ENCODE measurements at regions not wholly inside any gene's neighbourhood (a gene's known extent, or its start where the extent isn't known, plus 50 kb on each side); places are given as distances from the start of the nearest gene placed in this dataset.
"Not testable (repeated sequence)": the region's sequence is repeated elsewhere in the genome, so short reads cannot be mapped to it uniquely, and the experiment has no call there.

- in situ Hi-C loops (cut with HindIII; ENCODE audit: low sequenced_read_pairs) = no loop called here
- no peak for DNase-seq (ENCODE audit: low spot score)
Measured at GRCh38 chr9:82110881-82111280, 122.3 kb downstream of the SPATA31D1 start.

DNA sequence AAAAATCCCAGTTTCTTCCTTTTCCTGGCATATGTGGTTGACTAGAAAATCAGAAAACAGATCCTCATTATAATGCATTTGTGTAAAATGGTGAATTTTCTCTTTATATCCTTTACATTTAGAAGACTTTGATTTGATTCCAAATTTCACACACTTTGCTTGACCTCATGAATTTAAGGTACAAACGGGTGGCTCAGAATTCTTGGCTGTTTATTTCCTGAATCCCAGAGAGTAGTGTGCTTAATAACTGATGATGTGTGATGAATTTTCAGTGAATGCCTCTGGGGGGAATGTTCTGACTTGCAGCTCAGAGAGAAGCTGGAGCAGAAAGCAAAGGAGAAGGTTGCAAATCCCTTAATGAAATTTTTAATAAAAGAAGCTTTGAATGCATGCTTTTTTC is 126.8 kb downstream of the SPATA31D1 start:
- DNase-seq (ENCODE audit: low spot score) = no peak
- in situ Hi-C loops (cut with HindIII; ENCODE audit: low sequenced_read_pairs) = no loop called here

DNA sequence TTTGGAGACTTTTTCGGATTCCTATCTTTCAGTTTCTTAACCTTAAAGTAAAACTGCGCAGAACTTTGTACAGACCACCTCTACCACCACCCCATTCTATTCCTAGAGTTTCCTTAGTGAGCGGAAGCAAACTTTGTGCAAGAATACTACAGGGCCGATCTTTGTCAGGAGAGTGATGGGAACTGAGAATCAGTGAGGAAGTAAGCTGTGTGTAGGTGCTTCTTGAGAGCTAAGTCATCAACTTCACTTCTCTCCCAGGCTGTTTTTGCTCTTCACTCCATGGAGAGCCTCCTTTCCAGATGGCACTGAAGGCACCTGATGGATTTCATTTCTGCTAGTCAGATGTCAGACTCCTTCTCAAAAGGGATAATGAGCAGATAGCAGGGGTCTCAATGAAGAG is 127.3 kb downstream of the SPATA31D1 start:
- DNase-seq (ENCODE audit: low spot score) = no peak
- in situ Hi-C loops (cut with HindIII; ENCODE audit: low sequenced_read_pairs) = no loop called here

DNA sequence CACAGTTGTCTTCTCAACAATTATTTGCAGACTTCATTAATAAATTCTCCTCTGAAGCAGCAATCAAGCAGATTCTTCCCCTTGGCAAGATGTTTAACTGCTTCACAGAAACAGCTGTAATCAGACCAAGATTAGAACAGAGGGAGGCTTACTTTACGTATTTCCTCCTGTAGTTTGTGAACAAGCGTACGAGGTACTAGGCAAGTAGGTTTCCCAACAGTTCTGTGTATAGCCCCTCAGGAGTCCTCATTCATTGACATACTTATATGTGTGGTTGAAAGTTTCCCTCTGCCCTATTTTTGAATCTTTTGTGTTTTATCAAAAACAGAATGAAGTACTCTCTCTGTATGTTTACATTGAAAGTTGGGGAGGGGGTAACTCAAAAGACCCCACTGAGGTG is 128.0 kb downstream of the SPATA31D1 start:
- in situ Hi-C loops (cut with HindIII; ENCODE audit: low sequenced_read_pairs) = no loop called here
- DNase-seq (ENCODE audit: low spot score) = no peak

DNA sequence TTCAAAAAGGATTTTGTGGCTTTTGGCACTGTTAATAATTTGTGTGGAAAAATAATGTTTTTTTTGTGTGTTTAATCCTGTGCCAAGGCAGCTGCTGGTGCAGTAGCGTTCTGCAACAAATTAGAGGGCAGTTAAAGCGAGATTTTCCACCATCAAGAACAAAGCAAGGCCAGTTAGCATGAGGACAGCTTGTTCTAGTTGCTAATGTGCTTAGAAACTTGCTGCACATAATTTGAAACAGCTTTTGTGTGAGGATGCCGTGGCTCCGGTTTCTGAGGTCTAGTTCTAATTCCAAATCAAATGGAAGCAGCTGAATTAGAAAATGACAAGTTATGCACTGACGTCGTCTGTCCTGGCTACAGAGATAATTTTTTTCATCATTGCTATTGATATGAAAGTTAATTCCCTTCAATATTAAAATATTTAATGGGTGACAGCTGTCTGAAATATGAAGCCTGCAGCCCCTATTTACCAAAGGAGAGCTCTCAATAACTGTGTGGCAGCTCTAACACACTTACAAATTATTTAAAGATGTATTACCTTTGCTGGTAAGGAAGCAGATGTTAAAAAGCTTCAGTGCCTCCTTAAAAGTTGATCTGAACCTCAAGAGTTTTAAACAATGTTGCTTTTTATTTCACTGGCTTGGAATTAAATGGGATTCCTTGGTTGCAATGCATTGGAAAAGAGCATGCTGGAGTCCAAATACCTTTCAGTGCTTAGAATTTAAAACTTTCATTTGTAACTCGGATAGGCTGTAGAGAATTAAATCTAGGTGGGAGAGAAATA is 128.6 kb downstream of the SPATA31D1 start:
- peak; percentile 27 for DNase-seq (ENCODE audit: low spot score)

DNA sequence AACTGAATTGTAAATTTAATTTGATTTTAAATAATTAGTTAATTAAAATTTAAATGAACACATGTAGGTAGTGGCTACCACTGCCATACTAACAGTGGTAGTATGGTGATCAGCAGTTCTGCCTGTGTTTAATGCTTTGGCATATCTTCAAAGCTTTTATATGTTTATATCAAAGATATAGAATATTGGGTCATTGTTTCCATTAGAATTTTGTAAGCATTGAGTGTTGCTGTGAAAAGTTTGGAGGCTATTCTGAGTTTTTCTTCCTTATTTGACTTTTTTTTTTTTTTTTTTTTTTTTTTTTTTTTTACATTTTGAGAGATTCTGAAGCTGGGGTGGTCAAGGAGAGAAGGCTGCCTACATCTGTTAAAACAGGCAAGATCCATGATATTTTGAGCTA is 134.2 kb downstream of the SPATA31D1 start:
- DNase-seq (ENCODE audit: low spot score) = no peak
- in situ Hi-C loops (cut with HindIII; ENCODE audit: low sequenced_read_pairs) = no loop called here

More for the DNA sequence above, 128.6 kb downstream of the SPATA31D1 start:
- in situ Hi-C loops (cut with HindIII; ENCODE audit: low sequenced_read_pairs) = no loop called here

- in situ Hi-C loops (cut with HindIII; ENCODE audit: low sequenced_read_pairs) = no loop called here
- DNase-seq (ENCODE audit: low spot score) = no peak
Measured at GRCh38 chr9:82124090-82124489, 135.5 kb downstream of the SPATA31D1 start.

DNA sequence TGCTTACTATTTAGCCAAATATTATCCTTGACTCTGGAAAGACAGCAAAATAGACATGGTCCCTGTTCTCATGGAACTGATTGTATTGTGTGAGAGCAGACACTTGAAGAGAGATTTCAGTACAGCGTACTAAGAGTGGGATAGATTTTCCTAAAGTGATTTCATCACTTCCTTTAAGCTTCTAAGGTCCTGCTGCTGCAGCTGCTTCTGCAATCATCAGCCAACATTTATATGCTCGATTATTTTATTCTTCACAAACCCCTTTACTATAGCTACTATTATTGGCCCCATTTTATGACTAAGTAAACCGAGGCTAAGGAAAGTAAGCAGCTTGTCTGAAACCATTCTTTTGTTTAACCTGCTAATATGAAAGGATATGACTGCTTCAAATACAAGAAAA is 137.7 kb downstream of the SPATA31D1 start:
- in situ Hi-C loops (cut with HindIII; ENCODE audit: low sequenced_read_pairs) = no loop called here
- no peak for DNase-seq (ENCODE audit: low spot score)

- no peak for DNase-seq (ENCODE audit: low spot score)
- in situ Hi-C loops (cut with HindIII; ENCODE audit: low sequenced_read_pairs) = no loop called here
Measured at GRCh38 chr9:82127465-82127864, 138.9 kb downstream of the SPATA31D1 start.

- in situ Hi-C loops (cut with HindIII; ENCODE audit: low sequenced_read_pairs) = no loop called here
Measured at GRCh38 chr9:82128011-82128696, 139.6 kb downstream of the SPATA31D1 start.

GRCh38 chr9:82129708-82130107 is 141.1 kb downstream of the SPATA31D1 start:
- in situ Hi-C loops (cut with HindIII; ENCODE audit: low sequenced_read_pairs) = no loop called here
- no peak for DNase-seq (ENCODE audit: low spot score)

More at GRCh38 chr9:82128011-82128696, 139.6 kb downstream of the SPATA31D1 start:
- DNase-seq (ENCODE audit: low spot score) = no peak

- no peak for DNase-seq (ENCODE audit: low spot score)
- in situ Hi-C loops (cut with HindIII; ENCODE audit: low sequenced_read_pairs) = no loop called here
Measured at GRCh38 chr9:82130331-82131042, 141.9 kb downstream of the SPATA31D1 start.

- in situ Hi-C loops (cut with HindIII; ENCODE audit: low sequenced_read_pairs) = no loop called here
- no peak for DNase-seq (ENCODE audit: low spot score)
Measured at GRCh38 chr9:82131072-82131471, 142.5 kb downstream of the SPATA31D1 start.

DNA sequence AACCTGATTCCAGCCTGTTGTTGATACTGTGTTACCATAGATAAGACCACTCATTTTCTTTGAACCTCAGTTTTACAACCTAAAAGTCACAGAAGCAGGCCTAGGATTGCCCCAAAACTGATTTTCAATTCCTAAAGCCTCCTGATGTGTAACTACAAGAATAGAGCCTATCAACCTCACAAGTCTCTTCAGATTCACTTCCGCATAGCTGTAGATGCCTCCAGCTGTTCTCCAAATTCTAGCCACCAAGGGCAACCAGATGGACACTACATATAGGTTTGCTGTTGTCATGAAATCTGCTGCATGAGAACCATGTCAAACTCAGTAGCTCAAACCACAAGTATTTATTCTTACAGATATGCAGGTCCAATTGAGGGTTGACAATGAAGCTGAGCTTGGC is 143.5 kb downstream of the SPATA31D1 start:
- in situ Hi-C loops (cut with HindIII; ENCODE audit: low sequenced_read_pairs) = no loop called here
- no peak for DNase-seq (ENCODE audit: low spot score)

- in situ Hi-C loops (cut with HindIII; ENCODE audit: low sequenced_read_pairs) = no loop called here
- no peak for DNase-seq (ENCODE audit: low spot score)
Measured at GRCh38 chr9:82134010-82134409, 145.4 kb downstream of the SPATA31D1 start.

GRCh38 chr9:82135106-82135505 is 146.5 kb downstream of the SPATA31D1 start:
- in situ Hi-C loops (cut with HindIII; ENCODE audit: low sequenced_read_pairs) = no loop called here
- no peak for DNase-seq (ENCODE audit: low spot score)

- DNase-seq (ENCODE audit: low spot score); in situ Hi-C loops (cut with HindIII; ENCODE audit: low sequenced_read_pairs): not testable (repeated sequence)
Measured at GRCh38 chr9:82138081-82138480, 149.5 kb downstream of the SPATA31D1 start.

GRCh38 chr9:82140471-82140870 is 151.9 kb downstream of the SPATA31D1 start:
- no peak for DNase-seq (ENCODE audit: low spot score)
- in situ Hi-C loops (cut with HindIII; ENCODE audit: low sequenced_read_pairs) = no loop called here

- no peak for DNase-seq (ENCODE audit: low spot score)
- in situ Hi-C loops (cut with HindIII; ENCODE audit: low sequenced_read_pairs) = no loop called here
Measured at GRCh38 chr9:82144803-82145202, 156.2 kb downstream of the SPATA31D1 start.

DNA sequence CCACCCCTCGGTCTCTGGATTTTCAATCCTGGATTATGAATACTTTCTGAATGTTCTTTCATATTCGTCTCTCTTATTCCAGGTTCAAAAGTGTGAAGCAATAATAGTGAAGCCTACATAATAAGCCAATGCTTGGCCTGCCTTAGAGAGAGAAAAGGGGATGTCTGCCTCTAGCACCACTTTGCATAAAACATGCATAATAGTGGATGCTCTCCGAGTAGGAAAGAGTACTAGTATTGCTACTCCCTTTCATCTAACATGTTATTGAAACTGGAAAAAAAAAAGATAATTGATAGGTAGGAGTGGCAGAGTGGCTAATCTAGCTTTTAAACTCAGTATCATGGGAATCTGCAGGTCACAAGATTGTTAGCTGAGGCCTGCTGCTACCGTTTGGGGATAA is 158.1 kb downstream of the SPATA31D1 start:
- DNase-seq (ENCODE audit: low spot score) = no peak
- in situ Hi-C loops (cut with HindIII; ENCODE audit: low sequenced_read_pairs) = no loop called here
